ENCODE measurements at regions not wholly inside any gene's neighbourhood (a gene's known extent, or its start where the extent isn't known, plus 50 kb on each side); places are given as distances from the start of the nearest gene placed in this dataset.

- no peak for DNase-seq (ENCODE audit: low read depth, low spot score)
- CTCF ChIA-PET = interaction anchor here (0.8 to 1.0 kb wide), 3 partner anchors 13 to 126 kb away, joined by 3 to 6 read pairs (median 3); no protein-coding TSS in a partner anchor
Measured at GRCh38 chr12:127942981-127943380, 324.0 kb upstream of the TMEM132C start.

GRCh38 chr12:127943481-127944210 is 323.3 kb upstream of the TMEM132C start:
- no peak for DNase-seq (ENCODE audit: low read depth, low spot score)
- ChIA-PET POLR2A (interaction anchor here (1.6 kb wide), 1 partner anchor 16 kb away, joined by 3 read pairs; no protein-coding TSS in a partner anchor), CTCF (interaction anchor here (1.0 kb wide), 1 partner anchor 126 kb away, joined by 3 read pairs; no protein-coding TSS in a partner anchor)
- TF ChIP-seq CTCF (IDR thresholded peaks at IDR 0.05; ENCODE audit: insufficient read depth, low read length, missing control alignments) = no peak
- no peak overlapping the region for H3K4me3 ChIP-seq (ENCODE audit: low read depth, low read length)

More at GRCh38 chr12:127942981-127943380, 324.0 kb upstream of the TMEM132C start:
- H3K4me3 ChIP-seq (ENCODE audit: low read depth, low read length) = no peak overlapping the region
- POLR2A ChIA-PET = interaction anchor here (1.6 kb wide), 1 partner anchor 15 kb away, joined by 3 read pairs; no protein-coding TSS in a partner anchor
- no peak for TF ChIP-seq CTCF (IDR thresholded peaks at IDR 0.05; ENCODE audit: insufficient read depth, low read length, missing control alignments)

- POLR2A ChIA-PET = interaction anchor here (0.7 to 1.6 kb wide), 2 partner anchors 16 to 43 kb away, joined by 3 to 4 read pairs; no protein-coding TSS in a partner anchor
- DNase-seq (ENCODE audit: low read depth, low spot score) = no peak
- CTCF ChIA-PET = interaction anchor here (1.0 kb wide), 1 partner anchor 13 kb away, joined by 3 read pairs; no protein-coding TSS in a partner anchor
- TF ChIP-seq CTCF (IDR thresholded peaks at IDR 0.05; ENCODE audit: insufficient read depth, low read length, missing control alignments) = no peak
- no peak overlapping the region for H3K4me3 ChIP-seq (ENCODE audit: low read depth, low read length)
Measured at GRCh38 chr12:127944211-127944899, 322.6 kb upstream of the TMEM132C start.

DNA sequence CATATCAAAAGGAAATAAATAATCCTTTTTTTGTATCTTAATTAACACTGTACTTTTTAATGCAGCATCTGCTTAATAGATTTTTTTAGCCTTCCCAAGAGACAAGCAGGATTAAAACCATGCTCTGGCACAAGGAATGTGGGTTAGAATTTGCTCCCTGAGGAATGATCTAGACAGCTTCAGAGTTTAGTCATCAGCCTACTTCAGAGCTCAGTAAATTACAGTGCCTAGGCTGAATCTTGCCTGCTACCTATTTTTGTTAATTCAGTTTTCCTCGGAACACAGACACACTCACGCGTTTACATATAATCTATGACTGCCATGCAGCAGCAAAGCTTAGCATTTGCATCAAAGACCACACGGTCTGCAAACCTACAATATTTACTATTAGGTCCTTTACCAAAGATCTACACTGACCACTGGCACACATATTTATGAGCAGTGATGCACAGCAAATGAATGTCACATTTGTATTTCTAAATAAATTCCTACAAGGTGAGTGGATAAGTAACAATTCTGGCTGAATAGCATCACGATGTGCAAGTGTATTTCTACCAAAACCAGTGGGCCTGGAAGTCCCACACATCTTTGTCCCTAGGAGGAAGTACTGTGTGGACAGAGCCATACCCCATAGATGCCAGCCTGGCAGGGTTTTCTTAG is 309.8 kb upstream of the TMEM132C start:
- no peak for TF ChIP-seq CTCF (IDR thresholded peaks at IDR 0.05; ENCODE audit: insufficient read depth, low read length, missing control alignments)
- ChIA-PET POLR2A (no interaction called here), CTCF (interaction anchor here (1.0 kb wide), 1 partner anchor 310 kb away, joined by 3 read pairs; no protein-coding TSS in a partner anchor)
- H3K4me3 ChIP-seq (ENCODE audit: low read depth, low read length) = no peak overlapping the region
- DNase-seq (ENCODE audit: low read depth, low spot score) = peak; percentile 37

DNA sequence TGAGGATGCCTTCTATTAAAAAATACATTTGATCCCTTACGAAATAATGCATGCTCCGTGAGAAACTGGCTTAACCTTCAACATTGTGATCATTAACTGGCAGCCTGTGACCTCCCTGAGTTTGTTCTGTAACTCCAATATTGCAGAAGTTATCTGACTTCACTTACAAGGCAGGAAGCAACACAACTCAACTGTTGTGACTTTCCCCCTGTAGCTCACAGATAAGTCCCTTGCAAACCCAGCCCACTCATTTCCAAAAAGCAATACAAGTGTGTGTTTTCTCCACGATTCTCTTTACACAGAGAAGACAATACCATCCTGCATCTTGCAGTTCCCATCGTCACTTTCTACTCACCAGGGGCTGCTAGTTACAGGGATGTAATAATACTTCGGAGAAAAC is 304.7 kb upstream of the TMEM132C start:
- CTCF ChIA-PET = interaction anchor here (0.8 to 1.5 kb wide), 3 partner anchors 10 to 284 kb away, joined by 3 to 5 read pairs (median 4); no protein-coding TSS in a partner anchor
- DNase-seq (ENCODE audit: low read depth, low spot score) = no peak
- H3K4me3 ChIP-seq (ENCODE audit: low read depth, low read length) = no peak overlapping the region
- POLR2A ChIA-PET = no interaction called here
- no peak for TF ChIP-seq CTCF (IDR thresholded peaks at IDR 0.05; ENCODE audit: insufficient read depth, low read length, missing control alignments)
